ENCODE measurements at regions not wholly inside any gene's neighbourhood (a gene's known extent, or its start where the extent isn't known, plus 50 kb on each side); places are given as distances from the start of the nearest gene placed in this dataset.
"Not testable (repeated sequence)": the region's sequence is repeated elsewhere in the genome, so short reads cannot be mapped to it uniquely, and the experiment has no call there.

DNA sequence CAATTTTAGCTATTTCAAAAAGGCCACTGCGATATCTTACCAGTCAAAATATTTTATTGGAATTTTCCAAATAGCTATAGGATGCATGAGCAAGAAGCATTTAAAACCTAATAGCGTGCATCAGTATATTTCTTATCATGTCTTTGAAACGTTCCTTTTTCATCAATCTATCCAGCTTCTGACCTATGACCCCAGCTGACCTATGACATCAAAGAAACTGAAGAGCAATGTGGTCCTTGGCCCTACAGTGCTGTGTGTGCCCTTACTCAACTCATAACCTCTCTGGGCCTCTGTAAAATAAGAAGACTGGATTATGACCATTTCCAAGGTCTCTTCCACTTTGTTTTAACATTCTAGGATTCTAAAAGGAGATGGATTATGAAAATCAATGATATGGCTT lies 118.2 kb downstream of the ZNF22 start:
- TF ChIP-seq EZH2phosphoT487 (IDR thresholded peaks at IDR 0.05; ENCODE audit: borderline replicate concordance, low read length) = no peak
- TF ChIP-seq, protein P1, sequence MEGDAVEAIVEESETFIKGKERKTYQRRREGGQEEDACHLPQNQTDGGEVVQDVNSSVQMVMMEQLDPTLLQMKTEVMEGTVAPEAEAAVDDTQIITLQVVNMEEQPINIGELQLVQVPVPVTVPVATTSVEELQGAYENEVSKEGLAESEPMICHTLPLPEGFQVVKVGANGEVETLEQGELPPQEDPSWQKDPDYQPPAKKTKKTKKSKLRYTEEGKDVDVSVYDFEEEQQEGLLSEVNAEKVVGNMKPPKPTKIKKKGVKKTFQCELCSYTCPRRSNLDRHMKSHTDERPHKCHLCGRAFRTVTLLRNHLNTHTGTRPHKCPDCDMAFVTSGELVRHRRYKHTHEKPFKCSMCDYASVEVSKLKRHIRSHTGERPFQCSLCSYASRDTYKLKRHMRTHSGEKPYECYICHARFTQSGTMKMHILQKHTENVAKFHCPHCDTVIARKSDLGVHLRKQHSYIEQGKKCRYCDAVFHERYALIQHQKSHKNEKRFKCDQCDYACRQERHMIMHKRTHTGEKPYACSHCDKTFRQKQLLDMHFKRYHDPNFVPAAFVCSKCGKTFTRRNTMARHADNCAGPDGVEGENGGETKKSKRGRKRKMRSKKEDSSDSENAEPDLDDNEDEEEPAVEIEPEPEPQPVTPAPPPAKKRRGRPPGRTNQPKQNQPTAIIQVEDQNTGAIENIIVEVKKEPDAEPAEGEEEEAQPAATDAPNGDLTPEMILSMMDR (IDR thresholded peaks at IDR 0.05; ENCODE audit: low read depth, low read length, poor library complexity, severe bottlenecking) = no peak
- Histone ChIP-seq H3K4me2 (ENCODE audit: low read length) (no peak overlapping the region), H3K27me3 (ENCODE audit: control insufficient read depth, low read length) (no peaks in the 10 kb centered on the region), H3K4me1 (ENCODE audit: control insufficient read depth, low read length) (no peaks in the 10 kb centered on the region), H3K9me3 (ENCODE audit: control insufficient read depth, insufficient read depth, low read length) (no peaks in the 10 kb centered on the region), H3K36me3 (ENCODE audit: control insufficient read depth, low read length) (no peaks in the 10 kb centered on the region), H3K4me3 (ENCODE audit: low read length) (no peak overlapping the region), H3K27ac (ENCODE audit: low read depth, low read length) (no peak overlapping the region), H3K9me2 (replicated peaks; ENCODE audit: control insufficient read depth, low read length) (no peaks in the 10 kb centered on the region), H3F3A (ENCODE audit: control insufficient read depth, insufficient read depth) (no peaks in the 10 kb centered on the region), H4K20me1 (ENCODE audit: control insufficient read depth, insufficient read depth, low read depth, low read length) (no peaks in the 10 kb centered on the region), H3K79me2 (ENCODE audit: control insufficient read depth, low read length) (no peaks in the 10 kb centered on the region)

DNA sequence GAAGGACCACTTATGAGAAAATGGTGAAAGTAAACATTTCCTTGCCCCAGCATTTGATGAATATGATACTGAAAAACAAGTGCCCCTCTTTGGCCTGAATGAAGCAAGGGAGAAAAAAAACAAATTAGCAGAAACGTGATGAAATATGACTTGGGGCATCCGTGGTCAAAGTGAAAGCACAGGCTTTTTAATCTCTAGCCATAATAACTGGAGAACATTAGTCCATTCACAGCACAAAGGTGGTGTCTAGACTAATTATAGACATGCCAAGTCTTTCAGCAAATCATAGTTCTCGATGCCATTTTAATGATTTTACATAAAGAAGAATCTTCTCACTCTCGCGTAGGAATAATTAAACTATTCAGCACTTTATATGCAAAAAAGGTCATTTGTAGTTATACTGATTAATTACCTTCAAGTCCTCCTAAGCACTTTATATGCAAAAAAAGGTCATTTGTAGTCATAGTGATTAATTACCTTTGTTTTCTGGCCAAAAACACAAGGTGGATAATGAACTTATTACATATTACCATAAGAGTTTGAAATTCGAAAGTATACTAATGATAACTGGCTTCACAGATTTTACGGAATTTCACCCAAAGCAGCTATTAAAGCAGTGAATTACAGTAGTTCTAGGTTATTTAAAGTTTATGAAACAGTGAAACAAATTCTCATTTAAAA lies 121.6 kb downstream of the ZNF22 start:
- not testable (repeated sequence) for H3K9me3 ChIP-seq (ENCODE audit: control insufficient read depth, insufficient read depth, low read length); H4K20me1 ChIP-seq (ENCODE audit: control insufficient read depth, insufficient read depth, low read depth, low read length); H3K36me3 ChIP-seq (ENCODE audit: control insufficient read depth, low read length); H3K27me3 ChIP-seq (ENCODE audit: control insufficient read depth, low read length); H3K27ac ChIP-seq (ENCODE audit: low read depth, low read length); H3K4me1 ChIP-seq (ENCODE audit: control insufficient read depth, low read length); H3K4me2 ChIP-seq (ENCODE audit: low read length); H3K4me3 ChIP-seq (ENCODE audit: low read length); H3K9me2 ChIP-seq (replicated peaks; ENCODE audit: control insufficient read depth, low read length); H3K79me2 ChIP-seq (ENCODE audit: control insufficient read depth, low read length); H3F3A ChIP-seq (ENCODE audit: control insufficient read depth, insufficient read depth)

DNA sequence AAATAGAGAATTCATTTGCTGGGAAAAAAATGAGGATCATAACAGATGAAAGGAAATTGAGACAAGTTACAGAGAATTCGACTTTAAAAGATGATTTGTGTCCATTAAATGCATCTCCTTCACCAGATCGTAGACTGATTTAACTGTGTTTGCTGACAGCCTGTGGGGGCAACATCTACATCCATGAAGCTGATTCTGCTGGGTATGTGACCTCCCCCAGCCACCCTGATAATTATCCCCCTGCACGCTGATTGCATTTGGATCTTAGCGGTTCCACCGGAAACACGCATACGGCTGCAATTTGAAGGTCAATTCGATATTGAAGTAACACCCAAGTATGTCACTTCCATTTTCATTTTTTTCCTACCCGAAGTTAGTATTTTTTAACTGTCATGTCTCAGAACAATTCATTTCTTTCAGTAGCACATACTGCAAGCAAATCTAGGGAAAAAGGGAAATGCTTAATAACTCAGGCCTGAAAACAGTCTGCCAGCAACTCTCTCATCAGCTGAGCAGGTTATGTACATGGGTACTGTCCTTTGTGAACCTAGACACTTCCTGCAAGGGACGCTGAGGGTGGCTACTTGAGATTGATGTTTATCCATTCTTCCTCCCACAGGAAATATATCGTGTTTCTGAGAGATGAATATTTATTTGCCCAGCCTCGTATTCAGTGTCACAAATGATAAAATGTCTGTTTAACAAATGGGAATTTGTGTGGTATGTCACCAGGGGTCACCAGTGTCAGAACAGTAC lies 134.9 kb downstream of the ZNF22 start:
- no peaks in the 10 kb centered on the region for H3K4me1 ChIP-seq (ENCODE audit: control insufficient read depth, low read length)
- peaks cover 3% of the 10 kb centered on the region for H3K27me3 ChIP-seq (ENCODE audit: control insufficient read depth, low read length)
- H3F3A ChIP-seq (ENCODE audit: control insufficient read depth, insufficient read depth) = no peaks in the 10 kb centered on the region
- no peaks in the 10 kb centered on the region for H3K79me2 ChIP-seq (ENCODE audit: control insufficient read depth, low read length)
- H3K36me3 ChIP-seq (ENCODE audit: control insufficient read depth, low read length) = no peaks in the 10 kb centered on the region
- no peak overlapping the region for H3K4me2 ChIP-seq (ENCODE audit: low read length)
- TF ChIP-seq EZH2phosphoT487 (IDR thresholded peaks at IDR 0.05; ENCODE audit: borderline replicate concordance, low read length) = no peak
- TF ChIP-seq, protein P1 (IDR thresholded peaks at IDR 0.05; ENCODE audit: low read depth, low read length, poor library complexity, severe bottlenecking) = no peak
- H4K20me1 ChIP-seq (ENCODE audit: control insufficient read depth, insufficient read depth, low read depth, low read length) = no peaks in the 10 kb centered on the region
- no peaks in the 10 kb centered on the region for H3K9me3 ChIP-seq (ENCODE audit: control insufficient read depth, insufficient read depth, low read length)
- H3K9me2 ChIP-seq (replicated peaks; ENCODE audit: control insufficient read depth, low read length) = no peaks in the 10 kb centered on the region
- H3K4me3 ChIP-seq (ENCODE audit: low read length) = no peak overlapping the region
- no peak overlapping the region for H3K27ac ChIP-seq (ENCODE audit: low read depth, low read length)

- TF ChIP-seq, protein P1 (IDR thresholded peaks at IDR 0.05; ENCODE audit: low read depth, low read length, poor library complexity, severe bottlenecking) = no peak
- TF ChIP-seq EZH2phosphoT487 (IDR thresholded peaks at IDR 0.05; ENCODE audit: borderline replicate concordance, low read length) = no peak
- H3F3A ChIP-seq (ENCODE audit: control insufficient read depth, insufficient read depth) = no peaks in the 10 kb centered on the region
- H3K79me2 ChIP-seq (ENCODE audit: control insufficient read depth, low read length) = no peaks in the 10 kb centered on the region
- no peaks in the 10 kb centered on the region for H4K20me1 ChIP-seq (ENCODE audit: control insufficient read depth, insufficient read depth, low read depth, low read length)
- no peaks in the 10 kb centered on the region for H3K36me3 ChIP-seq (ENCODE audit: control insufficient read depth, low read length)
- no peaks in the 10 kb centered on the region for H3K4me1 ChIP-seq (ENCODE audit: control insufficient read depth, low read length)
- H3K9me2 ChIP-seq (replicated peaks; ENCODE audit: control insufficient read depth, low read length) = no peaks in the 10 kb centered on the region
- no peak overlapping the region for H3K4me3 ChIP-seq (ENCODE audit: low read length)
- no peaks in the 10 kb centered on the region for H3K9me3 ChIP-seq (ENCODE audit: control insufficient read depth, insufficient read depth, low read length)
- H3K27ac ChIP-seq (ENCODE audit: low read depth, low read length) = no peak overlapping the region
- no peak overlapping the region for H3K4me2 ChIP-seq (ENCODE audit: low read length)
- H3K27me3 ChIP-seq (ENCODE audit: control insufficient read depth, low read length) = peaks cover 3% of the 10 kb centered on the region
Measured at GRCh38 chr10:45136256-45136655, 135.5 kb downstream of the ZNF22 start.
